Panc1 (cell line): ENCODE measurements at regions not wholly inside any gene's neighbourhood (a gene's known extent, or its start where the extent isn't known, plus 50 kb on each side); places are given as distances from the start of the nearest gene placed in this dataset.

Experiments used
- ATAC-seq: fragments of 200-7000 bp; cut with Tn5 transposase; 2 replicates; pipeline ENCODE4 v1.9.1; 2020; ENCODE audit warnings: mild to moderate bottlenecking, moderate library complexity
- BruUV-seq: library from RNA; stranded (reverse); fragments of 400-500 nt; replicated peaks from 2 replicates; lab custom pipeline; 2021; lab: Mats Ljungman, UMichigan
- CTCF ChIA-PET: fragments of 300-600 bp; sonication (Branson Sonifier 250); formaldehyde crosslinking; loops from one replicate; lab custom pipeline; 2022; ENCODE audit warnings: antibody characterized with exemption; lab: Charles Lee
- POLR2A ChIA-PET: fragments of 300-600 bp; sonication (Branson Sonifier 250); formaldehyde crosslinking; loops from one replicate; lab custom pipeline; 2022; ENCODE audit warnings: antibody characterized with exemption; lab: Charles Lee
- DNase-seq: peaks from one replicate; pipeline ENCODE4 v3.0.0-alpha.2; 2010; ENCODE audit warnings: low read depth, low spot score
- H3K27ac ChIP-seq: 2 replicates; pipeline ENCODE4 v1.5.1; 2011; ENCODE audit warnings: mild to moderate bottlenecking, low read length, inconsistent platforms
- H3K27me3 ChIP-seq: fragments of 200-500 bp; sonication (Bioruptor generic); 2 replicates; pipeline ENCODE4 v1.6.0; 2014; ENCODE audit warnings: low read length, inconsistent platforms; ENCODE audit not compliant: control insufficient read depth, insufficient read depth
- H3K36me3 ChIP-seq: fragments of 200-500 bp; sonication (Bioruptor generic); 2 replicates; pipeline ENCODE4 v1.5.1; 2014; ENCODE audit warnings: inconsistent platforms, mild to moderate bottlenecking, low read length, moderate library complexity; ENCODE audit not compliant: control insufficient read depth, insufficient read depth
- H3K4me1 ChIP-seq: 2 replicates; pipeline ENCODE4 v1.5.1; 2011; ENCODE audit warnings: inconsistent platforms, mild to moderate bottlenecking, low read length, moderate library complexity; ENCODE audit not compliant: control insufficient read depth, insufficient read depth
- H3K4me3 ChIP-seq, 2 experiments: 2 replicates each; pipeline ENCODE4 v1.5.1; 2011 to 2012; ENCODE audit warnings: low read depth in 2 of 2, low read length in 2 of 2, mild to moderate bottlenecking in 2 of 2, inconsistent platforms in 1 of 2, moderate library complexity in 1 of 2
- H3K9me3 ChIP-seq: fragments of 200-500 bp; sonication (Bioruptor generic); 2 replicates; pipeline ENCODE4 v1.5.1; 2014; ENCODE audit warnings: low read depth, mild to moderate bottlenecking, inconsistent platforms, low read length, moderate library complexity; ENCODE audit not compliant: control insufficient read depth, insufficient read depth
- POLR2AphosphoS5 ChIP-seq: IDR thresholded peaks from 2 replicates; pipeline ENCODE4 v1.6.1; 2012; ENCODE audit warnings: mild to moderate bottlenecking, low read depth, low read length, moderate library complexity
- REST ChIP-seq, 2 experiments: IDR thresholded peaks; 2 replicates each; pipeline ENCODE4 v1.6.1; 2011 to 2012; ENCODE audit warnings: low read depth in 2 of 2, control low read depth in 1 of 2, low read length in 1 of 2, mild to moderate bottlenecking in 1 of 2, moderate library complexity in 1 of 2; ENCODE audit not compliant: insufficient read depth in 1 of 2
- SIN3A ChIP-seq: IDR thresholded peaks from 2 replicates; pipeline ENCODE4 v1.6.1; 2012; ENCODE audit warnings: low read depth, mild to moderate bottlenecking, low read length, moderate library complexity, borderline replicate concordance; ENCODE audit not compliant: insufficient read depth
- TCF7L2 ChIP-seq: IDR thresholded peaks from 2 replicates; pipeline ENCODE4 v1.6.1; 2011; ENCODE audit warnings: mild to moderate bottlenecking, low read depth, low read length, inconsistent platforms
- in situ Hi-C: cut with HindIII; loops from 2 replicates; pipeline ENCODE4 v1.10.0; 2016; ENCODE audit warnings: low sequenced_read_pairs, low pct_unique_long_range_greater_than_20kb
- intact Hi-C: fragments of 100-400 bp; cut with micrococcal nuclease; formaldehyde crosslinking; loops from one replicate; pipeline ENCODE4 v1.10.0; 2022; ENCODE audit not compliant: unreplicated experiment
- TF ChIP-seq, protein P1 (sequence below): fragments of 450-650 bp; IDR thresholded peaks from 2 replicates; pipeline ENCODE4 v1.5.1; 2017; ENCODE audit warnings: mild to moderate bottlenecking

DNA sequence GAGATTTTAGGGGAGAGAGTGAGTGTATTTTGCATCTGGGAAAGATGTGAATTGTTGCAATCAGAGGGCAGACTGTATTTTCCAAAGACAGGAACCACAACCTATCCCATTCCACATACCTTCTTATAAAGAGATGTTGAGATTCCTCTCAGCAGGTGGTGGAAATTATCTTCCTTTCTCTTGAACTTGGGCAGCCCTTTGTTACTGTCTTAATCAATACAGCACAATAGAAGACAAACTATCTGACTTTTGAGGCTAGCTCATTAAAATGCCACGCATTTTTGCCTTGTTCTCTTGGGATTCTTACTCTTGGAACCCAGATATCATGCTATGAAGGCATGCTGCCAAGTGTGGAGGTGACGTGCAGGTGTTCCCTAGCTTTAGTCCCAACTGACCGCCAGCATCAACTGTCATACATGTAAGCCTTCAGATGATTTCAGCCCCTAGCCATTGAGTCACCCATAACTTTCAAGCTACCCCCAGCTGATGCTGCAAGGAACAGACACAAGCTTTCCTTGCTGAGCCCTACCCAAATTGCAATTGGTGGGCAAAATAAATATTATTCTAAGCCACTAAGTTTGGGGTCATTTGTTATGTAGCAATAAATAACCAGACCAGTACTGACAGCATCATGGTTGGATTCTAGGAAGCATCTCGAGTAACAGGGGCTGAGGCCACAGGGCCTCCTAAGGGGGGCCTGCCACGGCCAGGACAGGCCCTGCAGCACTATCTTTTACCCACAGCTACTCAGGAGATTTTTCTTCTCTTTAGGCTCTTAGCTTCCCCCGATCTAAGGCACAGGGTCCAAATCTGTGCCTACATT is 63.0 kb downstream of the RPL27A start:
- no TSS peak for BruUV-seq
- TF ChIP-seq SIN3A = no peak
- TF ChIP-seq TCF7L2 = peak; percentile 49; the same call in 1 of the 2 replicates
- ChIA-PET POLR2A (no interaction called here), CTCF (no interaction called here)
- DNase-seq = no peak
- no peaks in the 10 kb centered on the region for H3K36me3 ChIP-seq
- H3K27me3 ChIP-seq = no peaks in the 10 kb centered on the region
- no peaks in the 10 kb centered on the region for H3K4me1 ChIP-seq
- intact Hi-C loops = no loop called here
- no peaks in the 10 kb centered on the region for H3K9me3 ChIP-seq
- no peak overlapping the region for H3K27ac ChIP-seq
- no peak overlapping the region for H3K4me3 ChIP-seq
- in situ Hi-C loops = no loop called here
- no peak for ATAC-seq

DNA sequence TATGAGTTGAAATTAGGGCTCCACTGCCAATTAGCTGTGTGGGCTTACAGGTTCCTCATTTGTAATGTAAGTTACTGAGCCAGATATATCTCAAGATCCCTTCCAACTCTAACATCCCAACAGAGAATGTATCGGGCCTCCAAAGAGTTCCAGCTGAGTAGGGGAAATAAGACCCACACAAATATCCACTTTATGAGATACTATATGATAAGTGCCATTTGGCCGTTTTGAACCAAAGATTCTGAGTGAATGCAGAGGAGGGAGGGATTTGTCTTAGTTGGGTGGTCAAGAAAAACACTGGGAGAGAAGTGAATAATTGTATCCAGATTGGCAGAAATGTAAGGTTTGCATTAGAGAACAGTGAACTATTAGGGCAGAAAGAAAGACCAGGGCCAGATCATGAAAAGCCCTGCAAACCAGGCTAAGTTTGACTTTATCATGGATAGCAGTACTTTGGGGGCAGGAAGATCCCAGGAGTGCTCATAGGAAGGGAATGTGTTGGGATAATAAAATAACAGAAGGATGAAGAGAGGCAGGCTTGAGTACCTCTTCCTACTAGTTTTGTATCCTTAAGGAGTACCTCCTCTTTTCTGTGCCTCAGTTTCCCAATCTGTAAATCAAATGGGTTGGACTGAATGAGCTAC is 63.9 kb downstream of the RPL27A start:
- DNase-seq (no peak), ATAC-seq (no peak)
- no TSS peak for BruUV-seq
- no peaks in the 10 kb centered on the region for H3K36me3 ChIP-seq
- H3K27ac ChIP-seq = no peak overlapping the region
- H3K4me1 ChIP-seq = no peaks in the 10 kb centered on the region
- no peaks in the 10 kb centered on the region for H3K27me3 ChIP-seq
- ChIA-PET POLR2A (interaction anchor here (0.6 kb wide), 1 partner anchor 31 kb away, joined by 3 read pairs; no protein-coding TSS in a partner anchor), CTCF (no interaction called here)
- in situ Hi-C loops = no loop called here
- no peak for TF ChIP-seq REST (IDR thresholded peaks at IDR 0.05; ENCODE audit: insufficient read depth in 1 of 2, low read depth in 2 of 2, low read length in 1 of 2)
- no peak for TF ChIP-seq TCF7L2
- H3K9me3 ChIP-seq = no peaks in the 10 kb centered on the region
- no peak overlapping the region for H3K4me3 ChIP-seq
- intact Hi-C loops = no loop called here

DNA sequence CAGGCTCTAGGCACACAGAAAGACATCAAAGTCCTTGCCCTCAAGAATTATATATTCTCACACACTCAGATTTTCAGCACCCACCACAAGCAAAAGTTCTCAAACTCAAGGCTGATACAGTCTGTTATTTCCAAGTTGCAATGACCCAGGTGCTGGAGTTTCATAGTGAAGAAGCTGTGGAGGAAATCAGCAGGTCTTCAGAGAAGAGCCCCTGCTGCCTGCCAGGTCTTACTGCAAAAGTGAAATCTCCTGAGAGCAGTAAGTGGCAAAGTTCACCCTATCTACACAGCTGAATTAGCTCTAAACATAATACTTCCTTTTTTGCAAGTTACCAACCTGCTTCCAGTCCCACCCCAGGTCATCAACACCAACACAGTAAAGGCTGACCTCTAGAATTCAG is 64.6 kb downstream of the RPL27A start:
- intact Hi-C loops (no loop called here), in situ Hi-C loops (no loop called here)
- no peaks in the 10 kb centered on the region for H3K36me3 ChIP-seq
- ChIA-PET CTCF (no interaction called here), POLR2A (no interaction called here)
- no peaks in the 10 kb centered on the region for H3K27me3 ChIP-seq
- H3K9me3 ChIP-seq = no peaks in the 10 kb centered on the region
- BruUV-seq = no TSS peak
- no peaks in the 10 kb centered on the region for H3K4me1 ChIP-seq
- no peak overlapping the region for H3K4me3 ChIP-seq
- no peak for DNase-seq
- no peak for ATAC-seq
- no peak overlapping the region for H3K27ac ChIP-seq
- TF ChIP-seq, protein P1, sequence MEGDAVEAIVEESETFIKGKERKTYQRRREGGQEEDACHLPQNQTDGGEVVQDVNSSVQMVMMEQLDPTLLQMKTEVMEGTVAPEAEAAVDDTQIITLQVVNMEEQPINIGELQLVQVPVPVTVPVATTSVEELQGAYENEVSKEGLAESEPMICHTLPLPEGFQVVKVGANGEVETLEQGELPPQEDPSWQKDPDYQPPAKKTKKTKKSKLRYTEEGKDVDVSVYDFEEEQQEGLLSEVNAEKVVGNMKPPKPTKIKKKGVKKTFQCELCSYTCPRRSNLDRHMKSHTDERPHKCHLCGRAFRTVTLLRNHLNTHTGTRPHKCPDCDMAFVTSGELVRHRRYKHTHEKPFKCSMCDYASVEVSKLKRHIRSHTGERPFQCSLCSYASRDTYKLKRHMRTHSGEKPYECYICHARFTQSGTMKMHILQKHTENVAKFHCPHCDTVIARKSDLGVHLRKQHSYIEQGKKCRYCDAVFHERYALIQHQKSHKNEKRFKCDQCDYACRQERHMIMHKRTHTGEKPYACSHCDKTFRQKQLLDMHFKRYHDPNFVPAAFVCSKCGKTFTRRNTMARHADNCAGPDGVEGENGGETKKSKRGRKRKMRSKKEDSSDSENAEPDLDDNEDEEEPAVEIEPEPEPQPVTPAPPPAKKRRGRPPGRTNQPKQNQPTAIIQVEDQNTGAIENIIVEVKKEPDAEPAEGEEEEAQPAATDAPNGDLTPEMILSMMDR = no peak
- TF ChIP-seq REST (IDR thresholded peaks at IDR 0.05; ENCODE audit: insufficient read depth in 1 of 2, low read depth in 2 of 2, low read length in 1 of 2) = no peak
- TF ChIP-seq SIN3A = no peak
- TF ChIP-seq TCF7L2 = no peak
- TF ChIP-seq POLR2AphosphoS5 = no peak
